HEK293 (cell line): ENCODE measurements at regions not wholly inside any gene's neighbourhood (a gene's known extent, or its start where the extent isn't known, plus 50 kb on each side); places are given as distances from the start of the nearest gene placed in this dataset.

Experiments used
- ZNF274 ChIP-seq, 2 experiments: fragments of 200-500 bp in 1 of 2; fragments of 450-650 bp in 1 of 2; sonication (Bioruptor generic) in 1 of 2; formaldehyde crosslinking in 1 of 2; IDR thresholded peaks; 2 replicates each; pipeline versions ENCODE4 v1.5.1 to v1.6.1; 2014 to 2016; ENCODE audit warnings: borderline replicate concordance in 1 of 2, inconsistent platforms in 1 of 2, low read length in 1 of 2, missing biosample characterization in 1 of 2, missing genetic modification characterization in 1 of 2
- TF ChIP-seq, protein P1 (sequence below): fragments of 450-650 bp; formaldehyde crosslinking; IDR thresholded peaks from 2 replicates; pipeline ENCODE4 v1.5.1; 2016; ENCODE audit warnings: missing biosample characterization, missing genetic modification characterization, borderline replicate concordance

DNA sequence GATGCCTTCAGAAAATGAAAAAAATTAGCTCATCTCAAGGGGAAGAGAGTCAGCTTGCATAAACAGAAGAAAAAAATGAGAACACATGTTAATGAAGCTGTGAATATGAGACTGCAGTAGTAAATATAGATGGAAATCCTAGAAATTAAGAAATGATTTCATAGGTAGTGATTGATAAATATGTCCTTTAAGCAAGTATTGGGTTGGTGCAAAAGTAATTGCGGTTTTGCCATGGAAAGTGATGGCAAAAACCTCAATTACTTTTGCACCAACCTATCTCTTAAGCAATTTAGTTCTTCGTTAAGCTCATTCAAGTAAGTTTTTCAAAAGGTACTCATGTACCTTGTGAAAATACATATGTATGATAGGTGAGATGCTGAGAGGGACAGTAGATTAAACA, 400.9 kb downstream of the SH2D1A start:
- TF ChIP-seq, protein P1, sequence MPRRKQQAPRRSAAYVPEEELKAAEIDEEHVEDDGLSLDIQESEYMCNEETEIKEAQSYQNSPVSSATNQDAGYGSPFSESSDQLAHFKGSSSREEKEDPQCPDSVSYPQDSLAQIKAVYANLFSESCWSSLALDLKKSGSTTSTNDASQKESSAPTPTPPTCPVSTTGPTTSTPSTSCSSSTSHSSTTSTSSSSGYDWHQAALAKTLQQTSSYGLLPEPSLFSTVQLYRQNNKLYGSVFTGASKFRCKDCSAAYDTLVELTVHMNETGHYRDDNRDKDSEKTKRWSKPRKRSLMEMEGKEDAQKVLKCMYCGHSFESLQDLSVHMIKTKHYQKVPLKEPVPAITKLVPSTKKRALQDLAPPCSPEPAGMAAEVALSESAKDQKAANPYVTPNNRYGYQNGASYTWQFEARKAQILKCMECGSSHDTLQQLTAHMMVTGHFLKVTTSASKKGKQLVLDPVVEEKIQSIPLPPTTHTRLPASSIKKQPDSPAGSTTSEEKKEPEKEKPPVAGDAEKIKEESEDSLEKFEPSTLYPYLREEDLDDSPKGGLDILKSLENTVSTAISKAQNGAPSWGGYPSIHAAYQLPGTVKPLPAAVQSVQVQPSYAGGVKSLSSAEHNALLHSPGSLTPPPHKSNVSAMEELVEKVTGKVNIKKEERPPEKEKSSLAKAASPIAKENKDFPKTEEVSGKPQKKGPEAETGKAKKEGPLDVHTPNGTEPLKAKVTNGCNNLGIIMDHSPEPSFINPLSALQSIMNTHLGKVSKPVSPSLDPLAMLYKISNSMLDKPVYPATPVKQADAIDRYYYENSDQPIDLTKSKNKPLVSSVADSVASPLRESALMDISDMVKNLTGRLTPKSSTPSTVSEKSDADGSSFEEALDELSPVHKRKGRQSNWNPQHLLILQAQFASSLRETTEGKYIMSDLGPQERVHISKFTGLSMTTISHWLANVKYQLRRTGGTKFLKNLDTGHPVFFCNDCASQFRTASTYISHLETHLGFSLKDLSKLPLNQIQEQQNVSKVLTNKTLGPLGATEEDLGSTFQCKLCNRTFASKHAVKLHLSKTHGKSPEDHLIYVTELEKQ: no peak
- TF ChIP-seq ZNF274 (IDR thresholded peaks at IDR 0.05; ENCODE audit: low read length): no peak
- TF ChIP-seq ZNF274 (tag by site-specific recombination; IDR thresholded peaks at IDR 0.05; ENCODE audit: borderline replicate concordance): no peak
